Activated CD8-positive, alpha-beta memory T cell treated with anti-CD3 and anti-CD28 coated beads, Interleukin-2, amount 50 U/mL, for 24 hours (primary cell): ENCODE measurements at regions not wholly inside any gene's neighbourhood (a gene's known extent, or its start where the extent isn't known, plus 50 kb on each side); places are given as distances from the start of the nearest gene placed in this dataset.
"Not testable (repeated sequence)": the region's sequence is repeated elsewhere in the genome, so short reads cannot be mapped to it uniquely, and the experiment has no call there.

Experiments
- DNase-seq: peaks from one replicate; pipeline ENCODE4 v3.0.0-alpha.2; 2020; ENCODE audit errors: extremely low read depth

DNA sequence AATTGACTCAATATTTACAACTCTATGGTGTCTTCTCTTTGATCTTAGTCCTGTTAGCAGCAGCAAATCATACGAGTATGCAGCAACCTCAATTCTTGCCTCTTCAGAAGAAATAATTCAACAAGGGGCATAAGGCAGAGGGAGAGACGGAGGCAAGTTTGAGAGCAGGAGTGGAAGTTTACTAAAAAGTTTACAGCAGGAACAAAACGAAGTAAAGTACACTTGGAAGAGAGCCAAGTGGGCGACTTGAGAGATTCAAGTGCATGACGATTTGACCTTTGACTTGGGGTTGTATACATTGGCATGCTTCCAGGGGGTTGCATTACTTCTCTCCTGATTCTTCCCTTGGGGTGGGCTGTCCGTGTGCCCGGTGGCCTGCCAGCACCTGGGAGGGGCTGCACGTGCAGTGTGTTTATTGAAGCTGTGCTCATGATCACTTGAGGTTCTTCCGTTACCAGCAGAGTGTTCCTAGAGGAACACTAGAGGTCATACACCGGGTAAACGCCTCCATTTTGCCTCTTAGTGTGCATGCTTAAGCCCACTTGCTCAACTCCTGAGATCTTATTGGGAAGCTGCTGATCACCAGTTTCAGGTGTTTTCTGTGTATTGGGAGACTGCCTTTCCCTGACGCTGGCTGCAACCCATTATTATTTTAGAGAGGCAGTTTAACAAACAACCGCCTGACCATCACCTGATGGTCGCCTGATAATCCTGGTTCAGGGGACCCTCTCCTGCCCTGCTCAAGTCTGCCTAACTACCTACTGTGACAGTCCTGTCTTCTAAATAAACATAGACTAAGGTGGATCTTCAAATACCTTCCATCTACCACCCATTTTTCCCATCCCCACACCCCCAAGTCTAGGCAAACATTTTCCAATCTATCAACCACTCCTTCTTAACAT lies 172.4 kb upstream of the MYLIP start:
- DNase-seq, result no peak

DNA sequence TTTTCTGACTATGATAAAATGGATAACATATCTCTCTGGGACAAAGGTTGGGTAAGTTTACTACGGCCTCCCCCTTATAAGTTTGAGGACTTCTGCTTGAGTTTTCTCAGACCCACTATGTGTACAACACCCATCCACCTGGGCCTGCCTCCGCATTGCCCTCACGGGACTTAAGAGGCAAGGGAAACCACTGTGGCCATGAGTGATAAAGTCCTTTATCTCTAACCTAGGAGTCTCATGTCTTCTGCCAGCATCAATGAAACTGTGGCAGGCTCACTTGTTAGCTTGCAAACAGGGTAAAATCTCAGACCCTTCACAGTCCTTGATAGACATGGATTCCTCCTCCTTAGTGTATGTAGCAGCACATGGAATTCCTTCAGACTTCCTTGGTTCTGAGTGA lies 173.4 kb upstream of the MYLIP start:
- no peak for DNase-seq

DNA sequence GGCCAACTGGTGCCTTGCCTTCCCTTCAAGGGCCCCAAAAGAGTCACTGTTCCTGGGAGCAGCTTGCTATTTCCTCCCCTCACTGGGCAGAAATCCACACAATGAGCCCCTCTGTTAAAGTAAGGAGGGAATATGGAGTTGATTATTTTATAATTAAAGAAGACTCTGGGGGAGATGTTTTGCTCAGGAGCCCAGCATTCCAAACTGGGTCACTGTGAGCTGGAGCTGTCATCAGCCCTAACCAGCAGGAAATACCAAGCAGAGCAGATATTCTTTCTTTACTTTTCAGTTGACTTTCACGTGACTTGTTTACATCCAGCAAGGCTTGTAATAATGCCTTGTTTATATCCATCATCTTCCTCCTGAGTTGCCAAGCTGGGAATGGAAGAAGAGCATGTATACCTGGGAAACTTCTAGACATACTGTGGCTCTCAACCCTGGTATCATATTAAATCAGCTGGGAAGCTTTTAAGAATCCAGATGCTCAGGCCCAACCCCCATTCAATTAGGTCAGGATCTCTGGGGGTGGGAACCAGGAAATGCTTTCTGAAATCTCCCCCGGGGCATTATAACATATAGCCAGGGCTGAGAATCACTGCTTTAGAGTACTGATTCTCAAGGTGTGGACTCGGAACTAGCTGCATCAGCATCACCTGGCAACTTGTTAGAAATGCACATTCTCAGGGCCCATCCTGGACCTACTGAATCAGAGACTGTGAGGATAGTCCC lies 175.6 kb upstream of the MYLIP start:
- no peak for DNase-seq

DNA sequence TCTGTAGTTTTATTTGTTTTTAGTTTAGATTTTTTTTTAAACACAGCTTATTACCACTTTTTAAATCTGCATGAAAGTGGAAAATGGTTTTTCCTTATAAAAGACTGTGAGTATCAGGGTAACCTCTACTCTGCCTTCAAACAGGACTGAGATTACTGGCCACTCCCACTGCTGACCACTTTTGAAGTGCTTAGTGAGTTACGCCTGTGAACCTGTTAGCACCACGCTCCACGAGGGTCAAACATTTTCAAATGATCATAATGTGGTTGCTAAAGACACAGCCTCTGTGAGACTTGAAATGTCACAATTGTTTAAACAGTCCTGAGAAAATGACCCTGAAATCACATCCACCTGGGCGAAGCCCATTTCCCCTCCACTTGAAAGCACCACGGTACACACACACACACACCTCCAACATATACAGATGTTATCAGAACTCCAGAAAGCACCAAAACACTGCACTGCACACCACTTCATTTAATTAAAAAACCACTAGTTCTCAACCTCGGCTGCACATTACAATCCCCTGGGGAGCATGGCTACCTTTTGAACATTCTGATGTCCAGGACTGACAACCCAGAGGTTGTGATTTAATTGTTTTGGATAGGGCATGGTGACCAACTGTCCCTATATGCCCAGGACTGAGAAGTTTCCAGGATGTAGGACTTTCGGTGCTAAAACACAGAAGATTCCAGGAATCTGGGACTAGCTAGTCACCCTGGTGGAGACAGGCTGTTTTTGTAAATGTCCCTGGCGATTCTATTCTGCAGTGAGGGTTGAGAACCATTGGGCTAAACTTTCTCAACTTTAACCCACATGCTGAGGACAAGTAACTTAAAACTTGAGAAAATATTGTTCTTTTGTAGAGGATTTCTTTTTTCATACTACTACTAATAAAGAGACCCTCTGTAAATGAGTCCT lies 176.4 kb upstream of the MYLIP start:
- no peak for DNase-seq

DNA sequence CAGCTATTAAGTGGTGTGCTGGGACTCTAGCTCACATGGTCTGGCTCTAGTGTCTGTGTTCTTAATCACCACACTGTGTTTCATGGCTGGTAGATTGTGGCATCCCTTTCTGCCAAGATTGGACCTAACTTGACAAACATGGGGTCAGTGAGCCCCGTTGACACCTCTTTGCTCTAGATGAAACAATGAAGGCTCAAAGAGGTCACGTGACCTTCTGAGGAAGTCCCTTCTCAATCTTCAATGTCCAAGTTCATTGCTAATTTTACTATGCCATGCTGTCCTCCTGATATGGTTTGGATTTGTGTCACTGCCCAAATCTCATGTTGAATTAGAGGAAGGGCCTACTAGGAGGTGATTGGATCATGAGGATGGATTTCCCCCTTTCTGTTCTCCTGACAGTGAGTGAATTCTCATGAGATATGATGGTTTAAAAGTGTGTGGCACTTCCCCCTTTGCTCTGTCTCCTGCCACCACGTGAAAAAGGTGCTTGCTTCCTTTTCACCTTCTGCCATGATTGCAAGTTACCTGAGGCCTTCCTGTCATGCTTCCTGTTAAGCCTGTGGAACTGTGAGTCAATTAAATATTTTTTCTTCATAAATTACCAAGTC lies 177.8 kb upstream of the MYLIP start:
- no peak for DNase-seq

DNA sequence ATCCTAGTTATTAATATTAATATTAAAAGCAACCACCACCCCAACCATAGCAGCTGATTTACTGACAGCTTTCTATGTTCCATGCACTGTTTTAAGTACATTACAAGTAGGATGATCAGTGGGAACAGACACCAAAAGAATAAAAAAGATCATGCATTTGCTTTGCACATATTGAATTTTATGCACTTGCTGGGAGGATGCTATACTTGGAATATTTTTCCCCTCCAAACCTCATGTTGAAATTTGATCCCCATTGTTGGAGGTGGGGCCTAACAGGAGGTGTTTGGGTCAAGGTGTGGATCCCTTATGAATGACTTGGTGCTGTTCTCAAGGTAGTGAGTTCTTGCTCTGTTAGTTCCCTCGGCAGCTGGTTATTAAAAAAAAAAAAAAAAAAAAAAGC lies 178.9 kb upstream of the MYLIP start:
- no peak for DNase-seq

DNA sequence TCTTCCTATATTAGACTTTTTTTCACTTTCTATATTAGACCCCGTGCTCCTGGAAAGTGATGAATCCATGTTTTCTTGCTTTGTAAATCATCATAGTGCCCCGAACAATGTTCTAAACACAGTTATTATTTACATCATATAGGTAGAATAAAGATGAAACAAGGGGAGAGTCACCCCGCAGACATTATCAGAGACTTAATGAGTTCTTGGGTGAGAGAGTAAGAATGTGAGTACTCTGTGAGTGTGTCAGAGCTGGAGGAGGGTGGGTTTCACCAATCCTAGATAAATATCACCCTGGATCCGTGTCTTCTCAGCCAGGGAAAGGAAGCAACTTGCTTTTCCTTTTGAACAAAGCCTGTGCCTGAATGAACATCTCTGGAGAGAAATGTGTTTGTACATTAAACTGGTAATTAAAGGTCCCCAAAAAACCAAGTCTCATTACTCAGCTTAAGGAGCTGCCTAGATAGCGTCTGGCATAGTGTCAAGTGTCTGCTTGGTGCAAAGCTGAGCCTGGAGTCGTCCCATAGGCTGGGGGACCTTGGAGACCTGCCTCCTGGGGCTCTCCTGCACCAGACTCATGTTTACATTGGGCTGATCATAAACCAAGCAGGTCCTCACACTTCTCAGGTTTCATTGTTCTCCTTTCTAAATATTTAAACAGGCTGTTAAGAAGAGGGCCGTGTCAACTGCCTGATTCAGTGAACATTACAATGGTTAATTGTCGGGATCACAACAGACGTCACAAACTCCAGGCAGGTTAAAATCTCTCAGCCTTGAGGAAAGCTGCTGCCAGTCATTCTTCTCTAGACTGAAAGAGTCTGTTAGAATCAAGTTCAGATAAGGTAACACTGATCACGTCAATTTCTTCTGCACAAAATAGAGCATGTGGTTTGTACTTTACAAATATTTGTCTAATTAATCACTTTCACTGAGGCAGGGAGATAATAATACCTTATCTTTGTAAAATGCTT lies 179.7 kb upstream of the MYLIP start:
- DNase-seq, result no peak

DNA sequence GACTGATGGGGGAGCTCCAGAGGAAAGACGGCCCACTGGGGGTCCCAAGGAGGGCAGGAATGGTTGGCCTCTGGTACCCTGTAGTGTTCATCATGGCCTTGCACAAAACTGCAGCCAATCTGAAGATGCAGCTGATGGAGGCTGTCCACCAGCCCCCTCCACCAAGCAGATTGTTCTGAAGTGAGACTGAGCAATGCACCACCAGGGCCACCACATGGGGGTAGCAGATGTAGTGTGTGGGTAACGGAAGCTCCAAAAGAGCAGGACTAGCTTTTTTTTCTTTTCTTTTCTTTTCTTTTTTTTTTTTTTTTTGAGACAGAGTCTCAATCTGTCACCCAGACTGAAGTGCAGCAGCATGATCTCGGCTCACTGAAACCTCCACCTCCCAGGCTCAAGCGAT lies 181.0 kb upstream of the MYLIP start:
- no peak for DNase-seq

DNA sequence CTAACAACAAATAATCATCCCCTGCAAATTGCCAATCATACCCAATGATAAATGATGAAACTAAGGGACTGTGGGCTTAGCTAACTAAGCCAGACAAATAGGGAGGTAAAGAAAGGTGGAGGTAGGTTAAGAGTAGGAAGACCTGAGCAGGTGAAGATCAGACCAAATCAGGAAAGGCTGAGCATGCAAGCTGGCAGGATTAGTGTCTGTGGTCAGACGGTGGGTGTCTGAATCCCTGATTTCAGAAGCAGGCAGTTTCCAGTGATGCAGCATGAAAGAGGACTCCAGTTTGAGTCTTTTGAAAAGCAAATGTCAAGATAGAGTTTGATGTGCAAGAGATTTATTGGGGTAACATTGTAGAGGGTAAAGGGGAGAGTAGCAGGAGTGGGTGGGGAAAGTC lies 181.4 kb upstream of the MYLIP start:
- no peak for DNase-seq

DNA sequence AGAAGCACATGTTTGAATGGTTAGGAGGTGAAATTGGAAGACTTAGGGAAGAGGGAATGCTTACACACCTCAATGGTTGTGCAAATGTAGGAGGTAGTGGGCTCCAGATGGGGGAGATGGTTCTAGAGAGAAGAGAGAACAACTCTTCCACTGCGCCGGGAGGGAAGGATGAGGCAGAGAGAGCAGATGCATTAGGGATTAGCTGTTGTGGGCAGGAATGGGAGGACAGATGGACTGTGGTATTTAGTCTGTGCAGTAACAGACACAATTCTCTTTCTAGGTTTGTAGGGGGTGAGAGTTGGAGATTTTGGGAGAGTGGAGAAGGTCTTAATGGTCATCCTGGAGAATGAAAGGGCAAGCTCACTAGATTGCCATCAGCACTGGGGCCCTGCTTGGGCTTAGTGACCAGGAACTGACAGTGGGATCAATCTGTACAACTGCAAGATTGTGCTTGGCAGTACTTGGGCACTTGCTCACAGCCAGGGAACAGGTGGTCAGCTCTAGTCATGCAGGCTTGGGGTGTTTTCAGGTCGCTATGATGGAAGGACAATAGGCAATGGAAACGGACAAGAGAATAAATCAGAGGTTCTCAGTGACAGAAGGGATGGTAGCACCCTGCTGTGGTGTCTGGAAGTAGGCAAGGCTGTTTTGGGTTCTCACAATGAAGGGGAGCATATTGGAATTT lies 182.0 kb upstream of the MYLIP start:
- no peak for DNase-seq

DNA sequence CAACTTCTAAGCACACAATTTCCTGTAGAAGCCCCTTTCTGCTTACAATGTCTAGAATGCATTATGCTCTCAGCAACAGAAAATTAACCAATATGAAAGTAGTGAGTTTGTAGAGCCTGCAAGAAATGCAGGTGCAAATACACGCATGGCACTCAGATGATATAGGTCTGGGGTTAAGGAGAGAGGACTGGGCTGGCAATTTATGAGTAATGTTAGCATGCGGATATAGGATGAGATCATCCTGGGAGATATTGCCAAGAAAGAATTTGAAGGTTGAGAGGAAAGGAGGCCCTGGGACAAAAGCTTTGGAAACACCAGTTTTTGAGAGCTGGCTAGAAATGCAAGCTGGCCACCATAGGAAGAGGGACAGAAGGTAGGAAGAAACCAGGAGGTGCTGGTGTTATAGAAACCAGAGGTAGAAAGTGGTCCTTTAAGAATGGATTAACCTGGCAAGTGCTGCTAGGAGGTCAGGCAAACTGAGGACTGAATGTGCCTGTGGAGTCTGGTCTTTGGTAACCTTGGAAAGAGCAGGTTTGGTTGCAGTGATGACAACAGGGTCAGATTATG lies 183.2 kb upstream of the MYLIP start:
- no peak for DNase-seq

DNA sequence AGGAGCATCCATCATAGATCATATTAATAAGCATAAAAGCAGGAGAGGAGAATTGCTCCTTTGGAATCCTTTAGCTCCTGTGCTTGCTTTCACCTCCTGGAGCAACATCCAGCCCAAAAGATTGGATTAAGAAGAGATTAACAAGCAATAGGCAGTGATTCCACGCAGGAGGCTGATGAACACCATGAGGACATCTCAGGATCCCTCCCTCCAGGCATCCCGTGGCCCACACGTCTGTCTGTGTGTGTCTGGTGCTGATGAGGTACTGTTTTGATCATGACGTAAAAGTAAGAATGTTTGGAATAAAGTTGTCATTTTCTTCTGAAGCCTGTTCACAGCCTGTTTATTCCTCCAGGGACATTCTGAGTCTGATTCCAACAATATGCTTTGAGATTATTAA lies 185.5 kb upstream of the MYLIP start:
- DNase-seq, result no peak

DNA sequence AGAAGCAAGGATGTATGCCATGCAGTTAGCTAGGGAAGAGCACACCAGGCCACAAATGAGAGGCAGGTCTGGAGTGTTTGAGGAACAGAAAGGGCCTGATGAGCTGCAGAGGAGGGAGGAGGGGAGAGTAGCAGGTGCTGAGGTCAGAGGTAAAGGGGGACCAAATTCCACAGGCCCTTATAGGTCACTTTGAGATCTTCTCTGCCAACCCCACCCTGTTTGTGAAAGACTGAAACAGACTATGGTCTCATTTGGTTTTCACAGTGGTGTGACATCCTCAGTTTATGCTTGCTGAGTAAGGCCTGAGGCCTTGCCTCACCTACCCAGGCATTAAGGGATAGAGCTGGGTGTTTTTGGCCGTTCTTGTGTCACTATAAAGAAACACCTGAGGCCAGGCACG lies 187.7 kb upstream of the MYLIP start:
- no peak for DNase-seq

DNA sequence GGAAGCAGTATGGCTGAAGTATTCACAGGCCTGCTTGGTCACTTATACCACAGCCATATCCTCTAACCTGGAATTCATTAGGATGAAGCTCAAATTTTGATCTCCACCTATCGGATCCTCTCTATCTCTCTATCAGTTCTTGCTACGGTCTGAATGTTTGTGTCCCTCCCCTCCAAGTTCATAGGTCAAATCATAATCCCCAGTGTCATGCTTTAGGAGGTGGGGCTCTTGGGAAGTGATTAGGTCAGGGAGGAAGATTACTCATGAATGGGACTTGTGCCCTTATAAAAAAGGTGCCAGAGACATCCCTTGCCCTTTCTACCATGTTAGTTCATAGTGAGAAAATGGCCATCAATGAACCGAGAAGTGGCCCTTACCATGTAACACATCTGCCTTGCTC lies 190.8 kb upstream of the MYLIP start:
- no peak for DNase-seq

DNA sequence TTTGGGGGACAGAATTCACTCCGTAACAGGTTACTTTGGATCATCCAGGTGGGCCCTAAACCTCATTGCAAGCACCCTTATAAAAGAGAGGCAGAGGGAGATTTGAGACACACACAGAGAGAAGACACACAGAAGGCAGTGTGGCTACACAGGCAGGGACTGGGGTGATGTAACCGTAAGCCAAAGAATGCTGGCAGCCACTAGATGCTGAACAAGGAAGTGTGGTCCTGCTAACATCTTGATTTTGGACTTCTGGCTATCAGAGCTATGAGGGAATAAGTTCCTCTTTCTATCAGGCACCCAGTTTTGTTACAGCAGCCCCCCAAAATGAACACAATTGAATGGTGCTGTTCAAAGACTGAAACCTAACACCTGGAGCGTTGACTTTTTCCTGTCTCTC lies 191.3 kb upstream of the MYLIP start:
- DNase-seq, result no peak

DNA sequence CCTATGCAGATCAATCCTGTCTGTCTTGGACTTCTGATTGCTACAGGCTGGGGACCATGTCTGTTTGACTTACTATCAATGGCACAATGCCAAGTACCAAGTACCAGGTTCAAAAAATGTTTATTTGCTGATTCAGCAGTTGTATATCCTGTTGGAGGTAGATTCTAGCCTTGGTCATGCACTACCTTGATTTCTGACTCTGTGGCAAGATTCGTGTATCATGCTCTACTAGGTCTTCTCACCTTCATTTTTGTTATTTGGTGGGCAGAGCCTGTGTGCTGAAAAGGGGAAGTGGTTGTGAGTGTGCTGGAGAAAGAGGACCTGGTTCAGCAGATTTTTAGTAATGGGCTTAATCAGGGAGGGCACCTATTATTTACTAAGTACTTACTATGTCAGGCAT lies 192.4 kb upstream of the MYLIP start:
- no peak for DNase-seq

DNA sequence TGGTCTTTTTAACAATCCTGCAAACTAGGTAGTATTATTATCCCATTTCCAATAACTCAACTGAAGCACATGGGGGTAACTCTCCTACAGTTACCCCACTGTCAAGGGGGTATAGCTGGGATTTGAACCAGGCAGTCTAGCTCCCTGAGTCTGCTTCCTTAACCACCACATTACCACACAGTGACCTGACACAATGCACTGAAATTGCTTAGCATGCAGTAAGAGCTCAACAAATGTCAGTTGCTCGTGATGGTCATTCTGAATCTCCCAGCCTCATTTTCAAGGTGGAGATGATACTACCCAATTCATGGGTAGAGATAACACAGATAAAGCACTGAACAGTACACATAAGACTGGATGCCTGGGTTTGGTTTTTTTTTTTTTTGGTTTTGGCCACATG lies 193.2 kb upstream of the MYLIP start:
- DNase-seq, result no peak

DNA sequence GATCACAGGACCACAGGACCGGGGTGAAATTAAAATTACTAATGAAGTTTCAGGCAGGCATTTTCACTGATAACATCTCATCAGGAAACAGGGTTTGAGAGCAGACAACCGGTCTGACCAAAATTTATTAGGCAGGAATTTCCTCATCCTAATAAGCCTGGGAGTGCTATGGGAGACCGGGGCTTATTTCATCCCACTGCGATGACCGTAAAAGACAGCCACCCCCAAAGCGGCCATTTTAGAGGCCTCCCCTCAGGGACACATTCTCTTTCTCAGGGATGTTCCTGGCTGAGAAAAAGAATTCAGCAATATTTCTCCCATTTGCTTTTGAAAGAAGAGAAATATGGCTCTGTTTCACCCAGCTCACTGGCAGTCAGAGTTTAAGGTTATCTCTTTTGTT lies 197.2 kb upstream of the MYLIP start:
- DNase-seq, result not testable (repeated sequence)

DNA sequence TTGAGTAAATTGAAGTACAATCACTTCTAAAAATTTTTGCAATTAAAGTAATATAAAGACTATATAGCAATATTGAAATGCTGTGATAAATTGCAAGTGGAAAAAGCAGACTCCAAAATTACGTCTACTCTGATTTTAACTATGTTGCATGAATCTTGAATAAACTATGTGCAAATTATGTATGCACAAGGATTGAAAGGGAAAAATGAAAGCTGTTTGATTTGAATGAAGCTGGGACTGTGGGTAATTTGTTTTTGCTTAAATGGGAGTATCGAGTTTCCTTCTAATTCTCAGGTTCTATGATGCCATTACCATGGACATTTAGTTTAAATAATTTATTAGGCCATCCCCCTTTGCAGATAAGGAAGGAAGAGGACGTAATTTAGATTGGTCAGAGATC lies 198.7 kb upstream of the MYLIP start:
- no peak for DNase-seq

DNA sequence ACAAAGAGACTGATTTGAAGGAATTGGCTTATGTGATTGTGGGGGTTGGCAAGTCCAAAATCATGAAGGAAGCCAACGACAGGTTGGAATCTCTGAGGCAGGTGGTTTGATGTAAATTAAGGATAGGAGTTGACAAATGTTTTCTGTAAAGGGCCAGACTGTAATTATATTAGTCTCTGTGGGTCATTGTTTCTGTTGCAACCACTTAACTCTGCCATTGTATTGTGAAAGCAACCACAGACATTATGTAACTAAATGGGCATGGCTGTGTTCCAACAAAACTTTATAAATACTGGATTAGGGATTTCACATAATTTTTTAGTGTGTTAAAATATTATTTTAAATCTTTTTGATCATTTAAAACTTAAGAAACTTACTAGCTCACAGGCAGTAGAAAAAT lies 199.2 kb upstream of the MYLIP start:
- DNase-seq, result no peak
